Spleen (tissue), 7 donors: ENCODE measurements at regions not wholly inside any gene's neighbourhood (a gene's known extent, or its start where the extent isn't known, plus 50 kb on each side); places are given as distances from the start of the nearest gene placed in this dataset.

Source experiments
- POLR2A ChIP-seq, 3 donors: fragments of 450-650 bp; IDR thresholded peaks; one replicate each; pipeline ENCODE4 v1.5.1; 2017; ENCODE audit warnings: antibody characterized with exemption in 3 of 3, mild to moderate bottlenecking in 1 of 3
- TF ChIP-seq, protein P1 (sequence below), 11 experiments: fragments of 200-600 bp in 7 of 11; fragments of 450-650 bp in 4 of 11; sonication (generic) in 4 of 11; IDR thresholded peaks in 8 of 11; conservative IDR thresholded peaks in 3 of 11; 1 replicate in 7 of 11; 2 replicates in 4 of 11; pipeline versions ENCODE4 v1.4.0 to v1.8.0; 2016 to 2021; ENCODE audit warnings: antibody characterized with exemption in 11 of 11, inconsistent platforms in 4 of 11, mild to moderate bottlenecking in 1 of 11
- donor health status: DM: no; HTN: no; CAD: no; lungs with moderate emphysema.
- donor health status: DM: no; HTN: no; CAD: no.
- donor health status: DM: no; HTN: no; CAD: no.

DNA sequence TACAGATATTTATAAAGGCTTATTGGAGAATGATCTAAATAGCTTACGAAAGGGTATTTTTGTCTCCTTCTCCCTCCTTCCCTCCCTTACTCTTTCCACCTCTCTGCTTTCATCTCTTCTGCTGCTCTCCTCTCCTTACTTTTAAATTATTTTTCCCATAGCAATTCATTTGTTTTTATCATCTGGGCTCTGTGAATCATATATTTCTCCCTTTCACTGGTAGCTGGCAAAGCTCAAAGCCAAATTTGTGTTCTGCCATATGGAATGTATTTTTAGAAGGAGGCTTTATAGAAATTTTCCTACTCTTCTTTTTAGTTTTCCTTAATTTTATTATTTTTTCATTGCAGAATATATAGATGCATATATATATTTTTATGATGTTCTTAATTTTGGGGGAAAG lies 385.8 kb downstream of the C3orf38 start:
- TF ChIP-seq, protein P1, sequence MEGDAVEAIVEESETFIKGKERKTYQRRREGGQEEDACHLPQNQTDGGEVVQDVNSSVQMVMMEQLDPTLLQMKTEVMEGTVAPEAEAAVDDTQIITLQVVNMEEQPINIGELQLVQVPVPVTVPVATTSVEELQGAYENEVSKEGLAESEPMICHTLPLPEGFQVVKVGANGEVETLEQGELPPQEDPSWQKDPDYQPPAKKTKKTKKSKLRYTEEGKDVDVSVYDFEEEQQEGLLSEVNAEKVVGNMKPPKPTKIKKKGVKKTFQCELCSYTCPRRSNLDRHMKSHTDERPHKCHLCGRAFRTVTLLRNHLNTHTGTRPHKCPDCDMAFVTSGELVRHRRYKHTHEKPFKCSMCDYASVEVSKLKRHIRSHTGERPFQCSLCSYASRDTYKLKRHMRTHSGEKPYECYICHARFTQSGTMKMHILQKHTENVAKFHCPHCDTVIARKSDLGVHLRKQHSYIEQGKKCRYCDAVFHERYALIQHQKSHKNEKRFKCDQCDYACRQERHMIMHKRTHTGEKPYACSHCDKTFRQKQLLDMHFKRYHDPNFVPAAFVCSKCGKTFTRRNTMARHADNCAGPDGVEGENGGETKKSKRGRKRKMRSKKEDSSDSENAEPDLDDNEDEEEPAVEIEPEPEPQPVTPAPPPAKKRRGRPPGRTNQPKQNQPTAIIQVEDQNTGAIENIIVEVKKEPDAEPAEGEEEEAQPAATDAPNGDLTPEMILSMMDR (IDR thresholded peaks at IDR 0.05 in 8 of 11, conservative IDR thresholded peaks at IDR 0.05 in 3 of 11) = no peak
- no peak for TF ChIP-seq POLR2A (IDR thresholded peaks at IDR 0.05)
